PC-3 (cell line): ENCODE measurements at regions not wholly inside any gene's neighbourhood (a gene's known extent, or its start where the extent isn't known, plus 50 kb on each side); places are given as distances from the start of the nearest gene placed in this dataset.

ENCODE experiments used
- ATAC-seq: fragments of 200-7000 bp; cut with Tn5 transposase; 2 replicates; pipeline ENCODE4 v1.9.1; 2020; ENCODE audit warnings: mild to moderate bottlenecking, moderate library complexity
- BruUV-seq: library from RNA; stranded (reverse); fragments of 400-500 nt; replicated peaks from 2 replicates; lab custom pipeline; 2021; lab: Mats Ljungman, UMichigan
- CTCF ChIA-PET: fragments of 300-600 bp; sonication (Branson Sonifier 250); formaldehyde crosslinking; loops from one replicate; lab custom pipeline; 2022; ENCODE audit warnings: antibody characterized with exemption; lab: Charles Lee
- POLR2A ChIA-PET: fragments of 300-600 bp; sonication (Branson Sonifier 250); formaldehyde crosslinking; loops from one replicate; lab custom pipeline; 2022; ENCODE audit warnings: antibody characterized with exemption; ENCODE audit not compliant: unreplicated experiment; lab: Charles Lee
- DNase-seq: peaks from one replicate; pipeline ENCODE4 v3.0.0-alpha.2; 2015
- H2AFZ ChIP-seq: fragments of 300-600 bp; sonication (generic); 2 replicates; pipeline ENCODE4 v1.6.0; 2016; ENCODE audit warnings: antibody characterized with exemption, low read length
- H3F3A ChIP-seq: fragments of 300-600 bp; sonication (generic); one replicate; pipeline ENCODE4 v1.6.0; 2017; ENCODE audit warnings: antibody characterized with exemption, low read length, control low read depth, mild to moderate bottlenecking; ENCODE audit not compliant: unreplicated experiment
- H3K27ac ChIP-seq: fragments of 300-600 bp; sonication (generic); 2 replicates; pipeline ENCODE4 v1.5.1; 2016; ENCODE audit warnings: mild to moderate bottlenecking, low read length
- H3K27me3 ChIP-seq: fragments of 300-600 bp; sonication (generic); 2 replicates; pipeline ENCODE4 v1.6.1; 2016; ENCODE audit warnings: low read length, mixed read lengths
- H3K36me3 ChIP-seq: fragments of 300-600 bp; sonication (generic); 2 replicates; pipeline ENCODE4 v1.6.1; 2016; ENCODE audit warnings: low read depth, mixed run types, low read length, mixed read lengths
- H3K4me1 ChIP-seq: fragments of 300-600 bp; sonication (generic); 2 replicates; pipeline ENCODE4 v1.5.1; 2016; ENCODE audit warnings: low read length; ENCODE audit not compliant: insufficient read depth
- H3K4me2 ChIP-seq: fragments of 300-600 bp; sonication (generic); 2 replicates; pipeline ENCODE4 v1.6.0; 2016; ENCODE audit warnings: low read length
- H3K4me3 ChIP-seq: fragments of 300-600 bp; sonication (generic); 2 replicates; pipeline ENCODE4 v1.5.1; 2016; ENCODE audit warnings: mild to moderate bottlenecking, low read length, mixed read lengths
- H3K79me2 ChIP-seq: fragments of 300-600 bp; sonication (generic); 2 replicates; pipeline ENCODE4 v1.6.1; 2017; ENCODE audit warnings: low read length, mixed read lengths
- H3K9ac ChIP-seq: fragments of 300-600 bp; sonication (generic); 2 replicates; pipeline ENCODE4 v1.6.0; 2016; ENCODE audit warnings: mild to moderate bottlenecking, low read length
- H3K9me2 ChIP-seq: fragments of 300-600 bp; sonication (generic); replicated peaks from 2 replicates; pipeline ENCODE4 v1.6.1; 2016; ENCODE audit warnings: mixed run types, low read length, mixed read lengths
- H3K9me3 ChIP-seq: fragments of 300-600 bp; sonication (generic); 2 replicates; pipeline ENCODE4 v1.6.1; 2016; ENCODE audit warnings: low read length, mixed read lengths
- H4K20me1 ChIP-seq: fragments of 300-600 bp; sonication (generic); 2 replicates; pipeline ENCODE4 v1.6.1; 2016; ENCODE audit warnings: low read length, mixed read lengths
- CTCF ChIP-seq: fragments of 300-600 bp; sonication (generic); conservative IDR thresholded peaks from 2 replicates; pipeline ENCODE4 v1.5.1; 2017; ENCODE audit warnings: antibody characterized with exemption, low read depth, mild to moderate bottlenecking, low read length
- EZH2 ChIP-seq: fragments of 300-600 bp; sonication (generic); IDR thresholded peaks from one replicate; pipeline ENCODE4 v1.6.1; 2017; ENCODE audit warnings: antibody characterized with exemption, mild to moderate bottlenecking, low read length; ENCODE audit not compliant: unreplicated experiment
- EZH2phosphoT487 ChIP-seq: fragments of 300-600 bp; sonication (generic); IDR thresholded peaks from 2 replicates; pipeline ENCODE4 v1.6.1; 2018; ENCODE audit warnings: mild to moderate bottlenecking, antibody characterized with exemption, low read length, borderline replicate concordance
- intact Hi-C: fragments of 100-400 bp; cut with micrococcal nuclease; formaldehyde crosslinking; loops from 2 replicates; pipeline ENCODE4 v1.9.0; 2023

GRCh38 chr14:86852530-86852929 lies 1140.5 kb downstream of the GALC start:
- Histone ChIP-seq H4K20me1 (no peaks in the 10 kb centered on the region), H3K4me2 (no peak overlapping the region), H3K4me3 (no peak overlapping the region), H3K27me3 (no peaks in the 10 kb centered on the region), H3K9me2 (no peaks in the 10 kb centered on the region), H3K36me3 (no peaks in the 10 kb centered on the region), H3F3A (no peaks in the 10 kb centered on the region), H3K9me3 (0 out of 2 replicates have a peak, but pooled peaks cover 4% of the 10 kb centered on the region), H3K27ac (no peak overlapping the region), H3K4me1 (no peaks in the 10 kb centered on the region), H3K9ac (no peak overlapping the region), H2AFZ (no peak overlapping the region), H3K79me2 (no peaks in the 10 kb centered on the region)
- POLR2A ChIA-PET: no interaction called here
- ATAC-seq (no peak), DNase-seq (no peak)
- BruUV-seq: no TSS peak
- TF ChIP-seq EZH2 (no peak), CTCF (no peak), EZH2phosphoT487 (no peak)
- CTCF ChIA-PET: no interaction called here
- intact Hi-C loops: no loop called here

- ChIA-PET POLR2A (no interaction called here), CTCF (no interaction called here)
- no TSS peak for BruUV-seq
Measured at GRCh38 chr14:86847140-86847539, 1145.8 kb downstream of the GALC start.

More at GRCh38 chr14:86847140-86847539, 1145.8 kb downstream of the GALC start:
- no peaks in the 10 kb centered on the region for H3F3A ChIP-seq
- no peak overlapping the region for H3K4me3 ChIP-seq
- DNase-seq: no peak
- ATAC-seq: no peak
- H3K27ac ChIP-seq: no peak overlapping the region
- no peak overlapping the region for H3K4me2 ChIP-seq
- no peak overlapping the region for H2AFZ ChIP-seq
- no peaks in the 10 kb centered on the region for H3K27me3 ChIP-seq
- TF ChIP-seq EZH2 (no peak), CTCF (no peak), EZH2phosphoT487 (no peak)
- no peaks in the 10 kb centered on the region for H3K9me2 ChIP-seq
- H3K9me3 ChIP-seq: no peaks in the 10 kb centered on the region
- H3K4me1 ChIP-seq: no peaks in the 10 kb centered on the region
- no peak overlapping the region for H3K9ac ChIP-seq
- intact Hi-C loops: no loop called here
- H3K36me3 ChIP-seq: no peaks in the 10 kb centered on the region
- H4K20me1 ChIP-seq: no peaks in the 10 kb centered on the region
- no peaks in the 10 kb centered on the region for H3K79me2 ChIP-seq
